Activated CD4-positive, alpha-beta T cell treated with anti-CD3 and anti-CD28 coated beads, Interleukin-2, amount 10 ng/mL, durations not matched to agents 24 days and 14 days (primary cell): ENCODE measurements at regions not wholly inside any gene's neighbourhood (a gene's known extent, or its start where the extent isn't known, plus 50 kb on each side); places are given as distances from the start of the nearest gene placed in this dataset.
"Not testable (repeated sequence)": the region's sequence is repeated elsewhere in the genome, so short reads cannot be mapped to it uniquely, and the experiment has no call there.

Experiments used
- DNase-seq: peaks from one replicate; pipeline ENCODE4 v3.0.0; 2022
- H3K27ac Mint-ChIP-seq: one replicate; pipeline ENCODE4 v1.8.0; 2022; ENCODE audit warnings: mild to moderate bottlenecking, mixed read lengths
- H3K27me3 Mint-ChIP-seq: one replicate; pipeline ENCODE4 v1.8.0; 2022; ENCODE audit warnings: mixed read lengths
- H3K36me3 Mint-ChIP-seq: one replicate; pipeline ENCODE4 v1.8.0; 2022; ENCODE audit warnings: low read depth, mild to moderate bottlenecking, mixed read lengths
- H3K4me1 Mint-ChIP-seq: one replicate; pipeline ENCODE4 v1.8.0; 2021; ENCODE audit warnings: mixed read lengths
- H3K4me3 Mint-ChIP-seq: one replicate; pipeline ENCODE4 v1.8.0; 2022; ENCODE audit warnings: mild to moderate bottlenecking, moderate library complexity, mixed read lengths
- H3K9me3 Mint-ChIP-seq: one replicate; pipeline ENCODE4 v1.8.0; 2021; ENCODE audit warnings: mixed read lengths
- intact Hi-C: fragments of 100-400 bp; cut with micrococcal nuclease; formaldehyde crosslinking; loops from one replicate; pipeline ENCODE4 v1.15.1; 2023

DNA sequence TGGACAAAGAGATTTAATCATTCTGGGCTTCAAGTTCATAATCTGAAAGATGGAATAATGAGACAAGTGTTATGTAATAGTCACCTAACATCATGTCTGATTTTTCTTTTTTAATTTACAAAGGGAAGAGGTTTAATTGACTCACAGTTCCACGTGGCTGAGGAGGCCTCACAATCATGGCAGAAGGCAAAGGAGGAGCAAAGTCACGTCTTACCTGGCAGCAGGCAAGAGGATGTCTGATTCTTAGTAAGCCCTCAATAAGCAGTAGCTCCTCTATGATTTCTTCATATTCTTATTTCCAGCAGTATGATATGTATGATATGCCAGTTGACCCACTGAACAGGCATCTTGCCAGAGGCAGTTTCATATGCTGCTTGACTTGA, 152.7 kb downstream of the S1PR1 start:
- intact Hi-C loops = loop anchor here (1.0 kb wide), 1 partner anchor 18 kb away; no protein-coding TSS in a partner anchor
- Mint-ChIP-seq H3K4me3 (no peak overlapping the region), H3K27ac (no peak overlapping the region), H3K36me3 (no peaks in the 10 kb centered on the region), H3K4me1 (peaks cover 7% of the 10 kb centered on the region), H3K9me3 (peaks cover 16% of the 10 kb centered on the region), H3K27me3 (peaks cover 11% of the 10 kb centered on the region)
- no peak for DNase-seq

- H3K27ac Mint-ChIP-seq = no peak overlapping the region
- intact Hi-C loops = no loop called here
- no peak overlapping the region for H3K4me3 Mint-ChIP-seq
- H3K9me3 Mint-ChIP-seq = peaks cover 7% of the 10 kb centered on the region
- DNase-seq = no peak
- no peaks in the 10 kb centered on the region for H3K36me3 Mint-ChIP-seq
- peaks cover 18% of the 10 kb centered on the region for H3K27me3 Mint-ChIP-seq
- H3K4me1 Mint-ChIP-seq = peaks cover 7% of the 10 kb centered on the region
Measured at GRCh38 chr1:101392552-101392951, 155.7 kb downstream of the S1PR1 start.

- no peak for DNase-seq
- no peaks in the 10 kb centered on the region for H3K9me3 Mint-ChIP-seq
- no peak overlapping the region for H3K4me3 Mint-ChIP-seq
- H3K27me3 Mint-ChIP-seq = peaks cover 22% of the 10 kb centered on the region
- H3K27ac Mint-ChIP-seq = no peak overlapping the region
- H3K36me3 Mint-ChIP-seq = no peaks in the 10 kb centered on the region
- H3K4me1 Mint-ChIP-seq = peaks cover 4% of the 10 kb centered on the region
- intact Hi-C loops = no loop called here
Measured at GRCh38 chr1:101394041-101394440, 157.2 kb downstream of the S1PR1 start.

GRCh38 chr1:101399222-101399621, 162.4 kb downstream of the S1PR1 start:
- intact Hi-C loops = no loop called here
- Mint-ChIP-seq H3K27me3 (peaks cover 29% of the 10 kb centered on the region), H3K4me3 (no peak overlapping the region), H3K27ac (no peak overlapping the region), H3K4me1 (no peaks in the 10 kb centered on the region), H3K36me3 (no peaks in the 10 kb centered on the region), H3K9me3 (no peaks in the 10 kb centered on the region)
- no peak for DNase-seq

DNA sequence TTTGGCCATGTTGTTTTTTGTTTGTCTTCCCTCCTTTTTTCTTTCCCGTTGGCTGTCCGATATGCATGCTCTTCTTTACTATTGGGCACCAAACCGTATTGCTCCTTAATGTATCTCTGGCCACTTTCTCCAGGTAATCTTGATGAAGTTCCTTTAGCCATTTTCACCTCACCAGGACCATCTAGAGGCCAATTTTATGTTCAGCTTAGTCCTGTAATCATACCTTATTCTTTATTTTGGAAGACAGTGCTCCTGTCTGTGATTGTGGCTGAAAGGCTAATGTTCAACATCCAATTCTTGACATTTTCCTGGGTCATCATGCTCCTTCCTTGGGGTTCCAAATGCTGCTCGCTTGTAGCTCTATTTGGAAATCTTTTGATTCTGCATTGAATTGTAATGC, 169.5 kb downstream of the S1PR1 start:
- H3K4me3 Mint-ChIP-seq = no peak overlapping the region
- H3K4me1 Mint-ChIP-seq = peaks cover 3% of the 10 kb centered on the region
- intact Hi-C loops = no loop called here
- H3K27ac Mint-ChIP-seq = no peak overlapping the region
- H3K9me3 Mint-ChIP-seq = no peaks in the 10 kb centered on the region
- no peaks in the 10 kb centered on the region for H3K36me3 Mint-ChIP-seq
- H3K27me3 Mint-ChIP-seq = peaks cover 22% of the 10 kb centered on the region
- no peak for DNase-seq

- H3K4me3 Mint-ChIP-seq = no peak overlapping the region
- no peak overlapping the region for H3K27ac Mint-ChIP-seq
- intact Hi-C loops = no loop called here
- peaks cover 3% of the 10 kb centered on the region for H3K4me1 Mint-ChIP-seq
- H3K27me3 Mint-ChIP-seq = peaks cover 22% of the 10 kb centered on the region
- H3K36me3 Mint-ChIP-seq = no peaks in the 10 kb centered on the region
- no peaks in the 10 kb centered on the region for H3K9me3 Mint-ChIP-seq
- no peak for DNase-seq
Measured at GRCh38 chr1:101406681-101407080, 169.9 kb downstream of the S1PR1 start.

DNA sequence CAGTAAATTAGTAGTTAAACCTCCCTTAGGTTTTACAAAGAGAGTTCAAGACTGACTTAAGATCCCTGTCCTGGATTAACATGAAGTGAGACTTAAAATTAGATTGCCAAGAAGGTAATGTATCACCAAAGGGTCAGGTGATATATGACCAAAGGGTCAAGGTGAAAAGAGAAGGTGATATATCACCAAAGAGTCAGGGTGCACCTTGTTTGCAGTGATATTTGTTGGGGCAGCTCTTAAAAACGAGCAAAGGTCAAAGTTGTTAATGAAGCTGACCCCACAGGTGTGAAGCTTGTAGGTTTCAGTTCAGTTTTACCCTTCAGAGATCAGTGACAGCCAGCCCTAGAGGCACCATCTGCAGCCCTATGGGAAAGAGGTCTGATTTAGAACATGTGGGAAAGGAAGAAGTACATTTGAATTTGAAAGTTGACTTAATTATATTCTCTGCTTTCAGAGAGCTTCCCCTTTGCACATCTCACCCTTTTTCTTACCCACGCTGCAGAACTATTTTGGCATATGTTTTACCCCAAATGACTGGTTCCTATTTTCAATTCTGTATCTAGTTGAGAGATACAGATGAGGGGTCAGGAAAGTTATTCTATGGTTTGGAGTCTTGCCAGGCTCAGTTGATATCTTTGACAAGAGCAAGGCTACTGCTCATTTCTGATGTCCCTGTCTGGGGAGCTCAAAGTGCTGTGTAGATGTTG, 170.8 kb downstream of the S1PR1 start:
- no peaks in the 10 kb centered on the region for H3K36me3 Mint-ChIP-seq
- intact Hi-C loops = no loop called here
- no peak overlapping the region for H3K27ac Mint-ChIP-seq
- no peaks in the 10 kb centered on the region for H3K9me3 Mint-ChIP-seq
- no peak overlapping the region for H3K4me3 Mint-ChIP-seq
- DNase-seq = no peak
- peaks cover 21% of the 10 kb centered on the region for H3K27me3 Mint-ChIP-seq
- H3K4me1 Mint-ChIP-seq = peaks cover 3% of the 10 kb centered on the region

DNA sequence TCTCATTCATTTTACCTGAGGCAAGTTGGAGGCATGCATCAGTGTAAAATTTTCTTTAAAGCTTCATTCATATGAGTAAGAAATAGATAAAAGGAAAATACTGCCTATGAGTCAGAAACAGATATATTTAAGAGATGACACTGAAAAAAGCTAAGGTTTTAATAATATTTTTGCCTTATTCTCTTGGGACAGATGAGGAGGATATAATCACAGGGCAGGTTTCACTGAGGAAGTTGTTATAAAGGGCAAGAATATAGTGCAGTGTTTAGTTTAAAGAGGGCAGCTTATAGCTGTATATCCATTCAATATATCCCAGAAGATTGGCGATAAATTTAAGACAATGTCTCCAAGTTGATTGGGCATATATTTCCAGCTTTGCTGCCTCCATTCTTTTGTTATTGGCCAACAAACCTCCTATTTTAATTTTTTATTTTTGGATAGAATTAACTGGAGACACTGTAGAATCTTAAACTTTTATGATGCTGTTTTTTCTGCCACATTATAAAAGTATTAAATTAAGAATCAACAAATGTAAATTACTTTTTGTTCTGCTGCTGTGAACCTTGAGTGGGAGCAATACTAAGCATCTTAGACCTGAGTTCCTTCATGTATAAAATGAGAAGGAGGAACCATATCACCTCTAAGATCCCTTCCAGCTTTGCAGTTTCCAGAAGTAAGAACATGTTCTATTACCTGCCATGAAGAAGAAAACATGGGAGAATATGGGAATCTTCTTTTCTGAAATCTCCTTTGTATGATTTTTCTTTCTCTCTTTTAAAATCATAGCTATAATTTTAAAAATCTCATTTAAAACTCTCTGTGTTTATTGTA, 171.6 kb downstream of the S1PR1 start:
- Mint-ChIP-seq H3K4me1 (peaks cover 3% of the 10 kb centered on the region), H3K9me3 (no peaks in the 10 kb centered on the region), H3K4me3 (no peak overlapping the region), H3K27ac (no peak overlapping the region), H3K27me3 (peaks cover 28% of the 10 kb centered on the region), H3K36me3 (no peaks in the 10 kb centered on the region)
- intact Hi-C loops = no loop called here
- no peak for DNase-seq

GRCh38 chr1:101409102-101409501, 172.3 kb downstream of the S1PR1 start:
- Mint-ChIP-seq H3K9me3 (no peaks in the 10 kb centered on the region), H3K27ac (no peak overlapping the region), H3K36me3 (no peaks in the 10 kb centered on the region), H3K4me3 (no peak overlapping the region), H3K27me3 (peaks cover 31% of the 10 kb centered on the region), H3K4me1 (peaks cover 3% of the 10 kb centered on the region)
- no peak for DNase-seq
- intact Hi-C loops = no loop called here

DNA sequence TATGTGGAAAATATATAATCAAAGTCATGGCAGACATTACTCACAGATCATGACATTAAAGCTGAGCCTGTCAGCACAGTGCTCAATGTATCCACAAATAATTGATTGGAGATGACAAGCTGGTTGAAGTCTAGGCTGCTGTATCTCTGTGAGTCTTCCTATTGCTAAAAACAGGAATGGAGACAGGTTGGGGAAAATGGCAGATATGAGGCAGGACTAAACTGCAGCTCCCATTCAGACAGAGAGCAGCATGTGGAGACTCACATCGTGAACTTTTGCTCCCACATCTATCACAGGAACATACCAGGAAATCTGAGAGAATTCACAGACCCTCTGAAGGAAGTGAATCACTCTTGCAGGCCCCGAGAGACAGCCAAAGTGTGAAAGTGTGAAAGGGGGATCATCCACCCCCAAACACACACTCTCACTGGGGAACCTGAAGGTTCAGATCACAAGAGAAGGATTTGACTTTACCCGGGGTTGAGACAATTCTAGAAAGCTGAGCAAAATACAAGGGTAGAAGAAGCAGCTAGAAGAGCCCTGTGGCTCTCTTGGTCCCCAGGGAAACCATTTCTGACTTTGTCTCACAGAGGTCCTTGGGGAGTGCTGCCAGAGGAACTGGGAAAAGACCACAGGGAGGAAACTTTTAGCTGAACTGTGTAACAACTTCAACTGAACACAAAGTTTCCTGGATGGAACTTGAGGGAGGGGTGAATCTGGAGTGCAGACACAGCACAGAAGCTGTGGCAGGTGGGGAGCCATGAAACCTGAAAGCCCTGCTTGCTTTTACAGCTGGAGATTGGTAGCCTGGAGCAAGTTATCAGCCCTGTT, 173.4 kb downstream of the S1PR1 start:
- Mint-ChIP-seq H3K27me3 (peaks cover 38% of the 10 kb centered on the region), H3K4me1 (peaks cover 3% of the 10 kb centered on the region), H3K27ac (no peak overlapping the region), H3K4me3 (no peak overlapping the region), H3K36me3 (no peaks in the 10 kb centered on the region), H3K9me3 (no peaks in the 10 kb centered on the region)
- intact Hi-C loops = no loop called here
- no peak for DNase-seq

GRCh38 chr1:101420406-101420805, 183.6 kb downstream of the S1PR1 start:
- H3K27ac Mint-ChIP-seq = no peak overlapping the region
- DNase-seq = no peak
- no peaks in the 10 kb centered on the region for H3K4me1 Mint-ChIP-seq
- no peaks in the 10 kb centered on the region for H3K36me3 Mint-ChIP-seq
- no peak overlapping the region for H3K4me3 Mint-ChIP-seq
- H3K9me3 Mint-ChIP-seq = no peaks in the 10 kb centered on the region
- intact Hi-C loops = no loop called here
- H3K27me3 Mint-ChIP-seq = peaks cover 22% of the 10 kb centered on the region

DNA sequence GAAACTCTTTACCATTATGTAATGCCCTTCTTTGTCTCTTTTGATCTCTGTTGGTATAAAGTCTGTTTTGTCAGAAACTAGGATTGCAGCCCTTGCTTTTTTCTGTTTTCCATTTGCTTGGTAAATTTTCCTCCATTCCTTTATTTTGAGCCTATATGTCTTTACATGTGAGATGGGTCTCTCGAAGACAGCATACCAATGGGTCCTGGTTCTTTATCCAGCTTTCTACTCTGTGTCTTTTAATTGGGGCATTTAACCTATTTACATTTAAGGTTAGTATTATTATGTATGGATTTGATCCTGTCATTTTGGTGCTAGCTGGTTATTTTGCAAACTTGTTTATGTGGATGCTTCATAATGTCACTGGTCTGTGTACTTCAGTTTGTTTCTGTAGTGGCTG, 191.3 kb downstream of the S1PR1 start:
- intact Hi-C loops, H3K9me3 Mint-ChIP-seq, H3K4me1 Mint-ChIP-seq, H3K36me3 Mint-ChIP-seq, H3K27ac Mint-ChIP-seq, DNase-seq, H3K4me3 Mint-ChIP-seq: not testable (repeated sequence)
- H3K27me3 Mint-ChIP-seq = peaks cover 42% of the 10 kb centered on the region

DNA sequence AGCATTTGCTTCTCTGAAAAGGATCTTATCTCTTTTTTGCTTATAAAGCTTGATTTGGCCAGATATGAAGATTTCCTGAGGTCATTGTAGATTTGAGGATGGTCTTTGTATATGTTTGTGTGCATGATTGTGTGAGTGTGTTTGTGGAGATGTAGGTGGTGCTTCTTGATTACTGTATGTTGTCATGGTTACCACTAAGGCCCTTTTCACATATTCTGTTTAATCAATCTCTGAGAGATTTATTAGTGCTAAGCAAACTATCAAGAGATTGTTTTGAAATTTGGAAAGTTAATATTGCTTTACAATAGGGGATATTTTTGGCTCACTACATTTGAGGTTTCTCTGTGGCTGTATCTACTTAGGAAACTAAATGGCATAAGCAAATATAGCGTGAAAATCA, 191.7 kb downstream of the S1PR1 start:
- H3K27ac Mint-ChIP-seq = no peak overlapping the region

DNA sequence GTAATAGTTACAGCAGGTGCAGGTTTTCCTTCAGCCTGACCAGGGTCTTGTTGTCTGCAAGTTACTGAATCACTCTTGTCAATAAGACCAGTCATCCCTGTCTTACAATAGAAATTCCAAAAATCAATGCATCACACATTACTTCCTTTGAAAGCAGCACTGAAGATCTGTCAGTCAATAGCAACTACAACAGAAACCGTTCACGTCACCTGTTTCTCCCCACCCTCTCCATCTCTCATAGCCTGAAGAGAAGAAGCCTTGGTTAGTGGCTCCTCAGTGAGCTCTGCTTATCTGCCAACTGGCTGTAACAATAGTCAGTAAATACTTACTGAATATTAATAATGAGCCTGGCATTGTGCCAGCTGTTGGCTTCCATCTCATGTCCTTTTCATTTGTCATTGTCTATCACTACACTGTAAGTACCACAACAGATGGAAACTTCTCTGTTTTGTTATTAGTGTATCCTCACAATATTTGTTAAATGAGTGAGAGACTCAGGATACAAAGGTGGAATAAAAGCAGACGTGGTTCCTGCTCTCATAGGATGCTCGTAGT, 195.2 kb downstream of the S1PR1 start:
- H3K27ac Mint-ChIP-seq = no peak overlapping the region
- intact Hi-C loops = no loop called here

More for the DNA sequence above, 191.7 kb downstream of the S1PR1 start:
- Mint-ChIP-seq H3K4me3 (no peak overlapping the region), H3K4me1 (no peaks in the 10 kb centered on the region), H3K9me3 (peaks cover 4% of the 10 kb centered on the region), H3K27me3 (peaks cover 42% of the 10 kb centered on the region), H3K36me3 (no peaks in the 10 kb centered on the region)
- no peak for DNase-seq
- intact Hi-C loops = no loop called here

More for the DNA sequence above, 195.2 kb downstream of the S1PR1 start:
- no peaks in the 10 kb centered on the region for H3K4me1 Mint-ChIP-seq
- H3K27me3 Mint-ChIP-seq = peaks cover 31% of the 10 kb centered on the region
- DNase-seq = no peak
- no peaks in the 10 kb centered on the region for H3K36me3 Mint-ChIP-seq
- H3K4me3 Mint-ChIP-seq = no peak overlapping the region
- peaks cover 4% of the 10 kb centered on the region for H3K9me3 Mint-ChIP-seq
